ENCODE measurements at regions not wholly inside any gene's neighbourhood (a gene's known extent, or its start where the extent isn't known, plus 50 kb on each side); places are given as distances from the start of the nearest gene placed in this dataset.
A peak's percentile ranks its signal among the peaks of the same experiment; 100 is the strongest.
"Not testable (repeated sequence)": the region's sequence is repeated elsewhere in the genome, so short reads cannot be mapped to it uniquely, and the experiment has no call there.

DNA sequence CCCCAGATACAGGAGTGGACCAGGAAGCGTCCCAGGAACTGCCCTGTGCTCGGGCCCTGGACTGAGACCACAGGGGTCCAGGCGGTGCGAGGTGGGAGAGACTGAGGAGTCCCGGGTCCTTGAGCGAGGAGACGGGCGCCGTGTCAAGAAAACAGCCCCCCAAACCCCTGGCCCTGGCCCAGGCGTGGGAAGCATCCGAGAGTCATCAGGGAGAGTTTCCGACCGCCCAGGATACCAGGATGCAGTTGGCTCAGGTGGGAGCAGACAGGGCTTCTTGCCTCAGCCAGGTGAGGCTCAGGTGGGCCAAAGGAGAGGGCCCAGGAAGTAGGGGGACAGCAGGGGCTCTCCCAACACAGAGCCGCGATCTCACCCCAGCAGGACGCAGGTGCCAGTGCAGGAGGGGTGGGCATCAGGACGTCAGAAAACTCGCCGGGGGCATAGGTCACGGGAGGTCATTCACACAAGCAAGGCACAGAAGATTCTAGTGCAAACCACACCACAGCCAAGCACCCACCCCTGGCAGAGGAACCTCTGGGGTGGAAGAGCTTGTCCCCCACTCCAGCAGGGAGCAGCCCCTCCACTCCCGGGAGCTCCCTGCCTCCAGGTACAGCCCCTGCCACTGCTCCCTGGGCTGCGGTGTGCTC is 102.5 kb upstream of the EIF5 start:
- DNase-seq (ENCODE audit: low spot score): no peak

DNA sequence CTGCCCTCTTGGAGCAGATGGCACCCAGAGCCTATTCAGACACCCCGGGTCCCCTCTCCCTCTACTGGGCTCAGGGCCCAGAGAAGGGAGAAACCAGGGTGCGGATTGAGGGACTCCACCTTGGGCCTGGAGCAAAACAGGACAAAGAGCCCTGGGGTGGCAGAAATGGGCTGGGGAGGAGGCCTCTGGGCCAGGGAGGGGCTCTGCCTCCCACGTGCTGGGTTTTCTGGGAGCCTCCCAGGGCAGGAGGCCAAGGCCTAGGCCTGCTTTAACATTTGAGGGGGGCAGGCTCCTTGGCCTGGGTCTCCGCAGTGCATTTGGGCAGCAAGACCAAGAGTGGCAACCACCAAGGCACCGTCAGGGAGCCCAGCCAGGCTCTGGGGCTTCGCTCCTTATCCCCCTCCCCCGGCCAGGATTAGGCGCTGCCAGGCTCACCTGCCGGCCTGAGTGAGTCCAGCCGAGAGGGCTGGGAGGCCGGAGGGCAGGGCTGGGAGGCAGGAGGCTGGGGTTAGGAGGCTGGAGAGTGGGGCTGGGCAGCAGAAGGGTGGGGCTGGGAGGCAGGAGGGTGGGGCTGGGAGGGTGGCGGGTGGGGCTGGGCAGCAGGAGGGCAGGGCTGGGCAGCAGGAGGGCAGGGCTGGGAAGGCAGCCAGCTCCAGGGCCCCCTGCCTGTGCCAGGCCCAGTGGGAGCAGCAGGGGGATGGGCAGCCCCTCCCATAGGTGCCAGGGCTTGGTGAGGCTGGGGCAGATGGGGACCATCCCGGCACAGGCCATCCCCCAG is 101.8 kb upstream of the EIF5 start:
- no peak for DNase-seq (ENCODE audit: low spot score)

DNA sequence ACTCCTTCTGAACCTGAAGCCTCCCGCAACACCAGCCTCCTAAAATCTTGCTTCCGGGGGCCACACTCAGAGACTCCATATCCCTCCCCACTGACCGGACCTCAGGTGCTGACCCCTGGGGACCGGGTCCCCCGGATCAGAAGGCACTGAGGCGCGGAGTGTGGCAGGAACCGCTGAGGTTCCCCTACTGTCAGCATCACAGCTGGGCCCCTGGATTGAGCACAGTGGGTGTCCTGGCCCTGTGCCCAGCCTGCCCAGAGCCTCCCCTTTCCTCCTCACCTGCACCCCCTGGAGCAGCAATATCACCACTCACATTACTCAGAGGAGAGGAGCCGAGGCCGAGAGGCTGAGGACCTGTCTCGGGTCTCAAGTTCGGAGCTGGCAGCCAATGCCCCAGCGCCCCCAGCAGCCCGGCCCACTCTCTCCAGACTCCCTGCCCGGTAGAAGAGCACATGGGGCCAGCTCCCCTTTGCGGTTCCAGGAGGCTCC is 101.2 kb upstream of the EIF5 start:
- DNase-seq (ENCODE audit: low spot score): no peak

DNA sequence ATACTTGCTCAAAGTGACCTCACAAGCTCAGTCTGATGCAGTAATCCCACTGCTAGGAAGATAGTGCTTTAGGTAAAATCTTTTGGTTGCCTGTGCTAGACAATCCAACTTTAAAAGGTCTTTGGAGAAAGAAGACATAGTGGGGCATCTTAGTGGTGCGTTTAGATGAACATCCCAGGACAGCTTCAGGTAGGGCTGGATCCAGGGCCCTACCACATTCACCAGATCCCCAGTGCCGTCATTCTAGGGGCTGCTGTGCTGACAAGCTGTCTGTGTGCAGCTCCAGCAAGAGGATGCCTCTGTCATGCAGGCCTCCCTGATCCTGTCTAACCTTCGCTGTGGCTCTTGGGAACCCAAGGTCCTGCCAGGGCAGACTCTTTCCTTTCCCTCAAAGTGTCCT is 100.7 kb upstream of the EIF5 start:
- no peak for DNase-seq (ENCODE audit: low spot score)

DNA sequence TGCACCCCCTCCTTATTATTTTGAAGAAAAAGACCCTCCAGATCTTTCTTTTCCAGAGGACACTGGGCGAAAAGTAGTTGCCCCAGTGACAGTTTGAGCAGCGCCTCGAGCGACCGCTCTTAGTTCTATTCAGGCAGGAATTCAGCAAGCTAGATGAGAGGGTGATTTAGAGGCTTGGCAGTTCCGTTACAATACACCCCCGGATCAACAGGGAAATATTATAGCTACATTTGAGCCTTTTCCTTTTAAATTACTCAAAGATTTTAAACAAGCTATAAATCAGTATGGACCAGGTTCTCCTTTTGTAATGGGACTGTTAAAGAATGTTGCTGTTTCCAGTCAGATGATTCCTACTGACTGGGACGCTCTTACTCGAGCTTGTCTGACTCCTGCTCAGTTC is 99.2 kb upstream of the EIF5 start:
- DNase-seq (ENCODE audit: low spot score): not testable (repeated sequence)

DNA sequence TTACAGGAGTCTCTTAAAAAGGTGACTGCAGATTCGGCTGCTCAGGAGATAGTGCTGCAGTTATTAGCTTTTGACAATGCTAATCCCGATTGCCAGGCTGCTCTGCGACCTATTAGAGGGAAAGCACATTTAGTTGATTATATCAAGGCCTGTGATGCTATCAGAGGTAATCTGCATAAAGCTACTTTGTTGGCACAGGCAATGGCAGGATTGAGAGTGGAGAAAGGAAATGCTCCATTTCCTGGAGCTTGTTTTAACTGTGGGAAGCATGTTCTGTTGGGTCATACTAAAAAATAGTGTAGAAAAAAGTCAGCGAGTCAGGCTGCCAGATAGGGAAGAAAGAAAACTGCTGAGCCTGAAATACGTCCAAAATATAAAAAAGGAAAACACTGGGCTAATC is 98.5 kb upstream of the EIF5 start:
- DNase-seq (ENCODE audit: low spot score): not testable (repeated sequence)

DNA sequence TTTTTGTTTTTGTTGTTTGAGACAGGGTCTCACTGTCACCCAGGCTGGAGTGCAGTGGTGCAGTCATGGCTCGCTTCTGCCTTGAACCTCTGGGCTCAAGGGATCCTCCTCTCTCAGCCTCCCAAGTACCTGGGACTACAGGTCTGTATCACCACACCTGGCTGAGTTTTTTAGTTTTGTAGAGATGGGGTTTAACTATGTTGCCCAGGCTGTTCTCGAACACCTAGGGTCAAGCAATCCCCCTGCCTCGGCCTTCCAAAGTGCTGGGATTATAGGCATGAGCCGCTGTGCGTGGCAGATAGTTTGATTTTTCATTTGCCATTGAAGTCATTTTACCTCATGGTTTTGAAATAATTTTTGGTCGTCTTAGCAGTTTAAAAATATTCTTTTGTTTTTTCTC is 94.3 kb upstream of the EIF5 start:
- no peak for DNase-seq (ENCODE audit: low spot score)

DNA sequence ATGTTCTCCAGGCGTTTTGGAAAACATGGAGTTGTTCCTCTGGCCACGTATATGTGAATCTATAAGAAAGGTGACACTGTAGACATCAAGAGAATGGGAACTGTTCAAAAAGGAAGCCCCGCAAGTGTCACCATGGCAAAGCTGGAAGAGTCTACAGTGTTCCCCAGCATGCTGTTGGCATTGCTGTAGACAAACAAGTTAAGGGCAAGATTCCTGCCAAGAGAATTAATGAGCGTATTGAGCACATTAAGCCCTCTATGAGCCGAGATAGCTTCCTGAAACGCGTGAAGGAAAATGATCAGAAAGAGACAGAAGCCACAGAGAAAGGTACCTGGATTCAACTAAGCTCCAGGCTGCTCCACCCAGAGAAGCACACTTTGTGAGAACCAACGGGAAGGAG is 92.5 kb upstream of the EIF5 start:
- no peak for DNase-seq (ENCODE audit: low spot score)

DNA sequence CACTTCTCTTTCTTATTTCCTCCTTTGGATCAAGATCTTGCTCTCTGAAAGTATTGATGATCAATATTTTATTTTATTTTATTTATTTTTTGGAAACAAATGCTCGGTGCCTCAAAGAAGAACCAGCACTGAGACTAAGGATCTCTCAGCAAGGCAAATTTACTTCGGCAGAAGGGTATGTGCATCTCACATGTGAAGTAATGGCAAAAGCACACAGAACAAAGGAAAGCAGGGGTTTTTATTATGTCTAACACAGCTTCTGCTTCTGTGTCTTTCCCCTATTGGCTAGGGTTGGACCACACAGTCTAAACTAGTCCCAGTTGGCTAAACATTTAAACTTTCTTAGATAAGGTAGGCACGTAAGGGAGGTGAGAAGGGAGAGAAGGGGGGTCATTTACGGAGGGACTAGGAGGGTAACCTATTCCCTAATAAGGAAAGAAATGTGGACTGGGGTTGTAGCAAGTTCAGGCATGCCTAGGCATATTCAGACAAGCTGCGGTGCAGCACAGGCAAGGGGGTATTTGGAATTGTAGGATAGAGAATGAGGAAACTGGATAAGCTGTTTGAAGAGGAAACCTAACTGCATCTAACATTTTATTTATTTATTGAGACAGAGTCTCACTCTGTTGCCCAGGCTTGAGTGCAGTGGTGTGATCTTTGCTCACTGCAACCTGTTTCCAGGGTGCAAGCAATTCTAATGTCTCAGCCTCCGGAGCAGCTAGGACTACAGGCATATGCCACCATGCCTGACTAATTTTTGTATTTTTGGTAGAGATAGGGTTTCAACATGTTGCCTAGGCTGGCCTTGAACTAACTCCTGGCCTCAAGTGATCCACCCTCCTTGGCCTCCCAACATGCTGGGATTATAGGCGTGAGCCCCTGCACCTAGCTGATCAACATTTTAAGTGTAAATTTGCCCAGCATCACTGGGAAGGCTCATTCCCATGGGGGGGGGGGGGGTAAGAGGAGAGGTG is 90.0 kb upstream of the EIF5 start:
- DNase-seq (ENCODE audit: low spot score): peak; percentile 78

DNA sequence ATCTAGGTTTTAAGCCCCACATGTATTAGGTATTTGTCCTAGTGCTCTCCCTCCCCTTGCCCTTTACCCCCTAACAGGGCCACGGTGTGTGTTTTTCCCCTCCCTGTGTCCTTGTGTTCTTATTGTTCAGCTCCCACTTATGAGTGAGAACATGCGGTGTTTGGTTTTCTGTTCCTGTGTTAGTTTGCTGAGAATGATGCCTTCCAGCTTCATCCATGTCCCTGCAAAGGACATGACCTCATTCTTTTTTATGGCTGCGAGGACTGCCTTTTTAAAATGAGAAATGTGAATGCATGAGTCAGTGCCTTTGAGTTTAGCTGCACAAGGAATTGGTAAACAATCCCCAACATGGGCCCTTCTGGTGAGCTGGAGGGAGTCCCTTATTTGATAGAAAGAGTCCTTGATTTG is 88.4 kb upstream of the EIF5 start:
- peak; percentile 69 for DNase-seq (ENCODE audit: low spot score)

DNA sequence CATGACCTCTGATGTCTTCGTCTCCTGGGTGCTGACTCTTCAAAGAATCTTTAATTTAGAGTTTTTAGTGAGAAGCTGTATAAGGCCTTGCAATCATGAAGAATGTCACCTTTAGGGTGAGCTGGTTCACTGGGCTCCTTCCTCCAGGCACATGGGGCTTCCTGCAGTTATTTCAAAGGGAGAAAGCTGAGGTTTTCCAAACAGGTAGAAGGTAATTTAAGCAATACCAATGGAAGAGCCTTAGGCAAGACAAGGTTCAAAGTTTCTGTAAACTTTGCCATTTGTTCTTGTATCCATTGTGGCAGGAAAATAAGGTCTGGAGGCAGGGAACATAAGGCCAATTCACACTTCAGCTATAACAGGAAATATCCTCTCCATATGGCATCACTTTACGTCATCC is 88.0 kb upstream of the EIF5 start:
- DNase-seq (ENCODE audit: low spot score): no peak

DNA sequence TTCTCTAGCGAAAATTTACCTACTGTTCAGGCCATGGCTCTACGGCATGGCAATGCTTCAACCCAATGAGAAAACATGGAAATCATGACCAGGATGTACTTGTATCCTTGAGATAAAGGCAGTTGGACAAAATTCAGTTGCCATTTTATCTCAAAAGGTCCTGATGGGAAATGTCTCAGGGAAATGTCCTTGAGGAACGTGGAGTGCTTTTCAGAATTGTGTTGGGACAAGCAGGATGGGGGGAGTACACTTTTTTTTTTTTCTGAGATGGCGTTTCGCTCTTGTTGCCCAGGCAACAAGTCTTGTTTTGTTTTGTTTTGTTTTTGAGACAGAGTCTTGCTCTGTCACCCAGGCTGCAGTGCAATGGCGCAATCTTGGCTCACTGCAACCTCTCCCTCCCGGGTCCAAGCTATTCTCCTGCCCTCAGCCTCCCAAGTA is 86.8 kb upstream of the EIF5 start:
- DNase-seq (ENCODE audit: low spot score): no peak

DNA sequence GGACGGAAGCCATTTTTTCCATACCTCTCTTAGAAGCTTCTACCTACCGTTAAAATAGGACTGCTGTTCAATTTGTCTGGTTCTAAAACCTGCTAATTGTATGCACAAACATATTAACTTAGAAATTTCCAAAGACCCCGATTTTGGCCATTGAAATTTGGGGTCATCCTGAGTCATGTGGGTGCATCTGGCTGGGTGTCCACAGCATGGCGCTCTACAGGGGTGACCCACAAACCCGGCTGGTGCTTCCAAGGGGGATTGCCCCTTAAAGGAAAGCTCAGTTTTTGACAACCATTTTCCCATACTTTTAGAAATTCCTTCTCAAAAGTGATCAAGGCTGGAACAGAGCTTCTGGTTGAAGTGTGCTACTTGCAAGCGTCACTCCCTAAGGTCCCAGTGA is 83.9 kb upstream of the EIF5 start:
- DNase-seq (ENCODE audit: low spot score): no peak

DNA sequence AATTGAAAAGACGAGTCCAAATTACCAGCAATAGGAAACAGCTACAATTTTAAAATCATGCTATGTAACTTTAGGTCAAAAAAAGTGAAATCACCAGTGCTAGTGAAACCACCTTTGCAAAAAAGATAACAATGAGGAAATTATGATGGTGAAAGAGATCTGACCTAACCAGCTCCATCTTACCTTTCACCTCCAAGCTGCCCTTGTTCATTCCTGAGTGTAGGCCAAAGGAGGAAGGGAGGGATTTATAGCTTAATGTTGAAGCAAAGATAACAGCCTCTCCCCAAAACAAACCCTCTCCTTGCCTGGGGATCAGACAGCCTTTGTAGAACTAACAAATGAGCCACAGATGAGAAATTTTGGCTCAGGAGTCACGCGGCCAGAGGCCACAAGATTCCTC is 83.2 kb upstream of the EIF5 start:
- peak; percentile 54 for DNase-seq (ENCODE audit: low spot score)

DNA sequence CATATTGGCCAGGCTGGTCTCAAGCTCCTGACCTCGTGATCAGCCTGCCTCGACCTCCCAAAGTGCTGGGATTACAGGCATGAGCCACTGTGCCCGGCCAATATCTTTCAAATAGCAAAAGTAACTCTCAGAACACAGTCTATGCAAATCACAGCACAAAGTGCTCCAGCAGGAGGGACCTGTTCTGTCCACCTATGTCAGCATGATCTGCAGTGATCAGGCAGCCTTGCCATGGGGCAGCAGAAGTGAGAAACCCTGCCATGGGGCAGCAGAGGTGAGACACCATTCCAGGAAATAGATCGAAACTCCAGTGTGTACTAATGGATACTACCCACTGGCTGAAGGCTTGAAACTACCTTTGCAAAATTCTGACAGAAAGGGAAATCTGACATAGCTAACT is 78.5 kb upstream of the EIF5 start:
- DNase-seq (ENCODE audit: low spot score): no peak

DNA sequence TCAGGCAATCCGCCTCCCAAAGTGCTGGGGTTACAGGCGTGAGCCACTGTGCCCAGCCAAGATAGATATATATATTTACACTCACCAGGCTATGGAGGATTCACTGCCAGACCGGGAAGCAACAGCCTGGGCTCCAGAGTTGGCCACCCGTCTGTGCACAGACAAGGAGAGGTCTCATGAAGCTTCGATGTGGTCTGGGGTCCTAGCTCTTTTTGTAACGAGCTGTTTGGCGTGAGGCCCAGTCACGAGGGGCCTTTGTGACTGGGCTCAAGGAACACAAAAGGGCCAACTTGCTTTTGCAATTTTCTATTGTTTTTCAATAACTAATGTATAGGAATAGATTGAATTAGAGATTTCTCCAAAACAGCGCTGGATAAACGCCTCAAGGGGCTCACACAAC is 77.6 kb upstream of the EIF5 start:
- no peak for DNase-seq (ENCODE audit: low spot score)

DNA sequence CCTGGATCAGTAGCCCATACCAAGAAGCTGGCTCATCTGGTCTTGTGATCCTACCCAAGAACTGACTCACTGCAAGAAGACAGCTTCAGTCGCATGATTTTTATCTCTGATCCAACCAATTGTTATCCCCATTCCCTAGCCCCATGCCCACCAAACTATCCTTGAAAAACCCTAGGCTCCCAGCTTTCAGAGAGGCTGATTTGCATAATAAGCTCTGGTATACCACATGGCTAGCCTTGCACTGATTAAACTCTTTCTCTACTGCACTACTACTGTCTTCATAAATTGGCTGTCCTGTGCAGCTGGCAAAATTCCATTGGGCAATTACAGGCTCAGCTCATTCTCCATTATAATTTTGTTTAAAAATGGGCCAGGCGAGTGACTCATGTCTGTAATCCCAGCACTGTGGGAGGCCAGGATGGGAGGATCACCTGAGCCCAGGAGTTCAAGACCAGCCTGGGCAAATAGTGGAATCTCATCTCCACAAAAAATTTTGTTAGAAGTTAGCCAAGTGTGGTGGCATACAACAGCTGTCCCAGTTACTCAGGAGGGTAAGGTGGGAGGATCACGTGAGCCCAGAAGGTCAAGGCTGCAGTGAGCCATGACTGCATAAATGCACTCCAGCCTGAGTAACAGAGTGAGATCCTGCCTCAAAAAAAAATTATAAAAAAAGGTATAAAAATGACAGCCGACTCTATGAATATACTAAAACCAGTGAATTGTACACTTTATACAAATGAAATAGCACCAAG is 76.7 kb upstream of the EIF5 start:
- peak; percentile 31 for DNase-seq (ENCODE audit: low spot score)

DNA sequence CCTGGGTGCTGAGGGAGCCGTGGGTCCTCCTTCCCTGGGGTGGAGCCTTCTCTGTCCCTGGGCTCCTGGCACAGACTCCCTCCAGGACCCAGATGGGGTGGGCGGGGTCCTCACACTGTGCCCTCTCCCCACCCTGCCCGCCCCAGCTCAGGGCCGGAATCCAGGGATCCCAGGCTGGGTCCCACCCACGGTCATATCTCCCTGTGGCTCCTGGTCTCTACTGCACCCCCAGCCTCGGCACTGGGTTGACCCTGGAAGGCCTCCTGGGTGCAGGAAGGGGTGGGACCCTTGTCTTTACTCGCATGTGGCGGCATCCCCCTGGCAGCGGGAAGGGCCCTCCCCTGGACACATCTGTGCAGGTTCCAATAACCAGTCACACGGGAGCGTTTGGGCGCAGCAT is 75.8 kb upstream of the EIF5 start:
- DNase-seq (ENCODE audit: low spot score): no peak

DNA sequence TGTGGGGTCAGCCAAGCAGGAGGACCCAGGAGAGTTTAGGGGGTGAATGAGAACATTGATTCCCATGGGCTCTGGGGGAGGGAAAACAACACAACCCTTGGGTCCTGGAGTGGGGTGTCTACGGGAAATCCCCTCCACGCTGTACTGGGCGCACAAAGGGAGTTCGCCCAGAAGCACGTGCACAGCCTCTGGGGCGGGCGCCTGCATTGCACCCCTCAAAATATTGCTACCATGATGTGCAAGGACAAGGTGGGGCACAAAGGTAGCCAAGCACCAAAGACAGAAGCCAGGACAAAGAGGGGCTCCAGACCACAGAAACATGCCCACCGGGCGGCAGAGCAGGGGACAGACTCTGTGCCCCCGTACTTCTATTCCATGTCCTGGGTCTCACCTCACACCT is 74.9 kb upstream of the EIF5 start:
- DNase-seq (ENCODE audit: low spot score): no peak

DNA sequence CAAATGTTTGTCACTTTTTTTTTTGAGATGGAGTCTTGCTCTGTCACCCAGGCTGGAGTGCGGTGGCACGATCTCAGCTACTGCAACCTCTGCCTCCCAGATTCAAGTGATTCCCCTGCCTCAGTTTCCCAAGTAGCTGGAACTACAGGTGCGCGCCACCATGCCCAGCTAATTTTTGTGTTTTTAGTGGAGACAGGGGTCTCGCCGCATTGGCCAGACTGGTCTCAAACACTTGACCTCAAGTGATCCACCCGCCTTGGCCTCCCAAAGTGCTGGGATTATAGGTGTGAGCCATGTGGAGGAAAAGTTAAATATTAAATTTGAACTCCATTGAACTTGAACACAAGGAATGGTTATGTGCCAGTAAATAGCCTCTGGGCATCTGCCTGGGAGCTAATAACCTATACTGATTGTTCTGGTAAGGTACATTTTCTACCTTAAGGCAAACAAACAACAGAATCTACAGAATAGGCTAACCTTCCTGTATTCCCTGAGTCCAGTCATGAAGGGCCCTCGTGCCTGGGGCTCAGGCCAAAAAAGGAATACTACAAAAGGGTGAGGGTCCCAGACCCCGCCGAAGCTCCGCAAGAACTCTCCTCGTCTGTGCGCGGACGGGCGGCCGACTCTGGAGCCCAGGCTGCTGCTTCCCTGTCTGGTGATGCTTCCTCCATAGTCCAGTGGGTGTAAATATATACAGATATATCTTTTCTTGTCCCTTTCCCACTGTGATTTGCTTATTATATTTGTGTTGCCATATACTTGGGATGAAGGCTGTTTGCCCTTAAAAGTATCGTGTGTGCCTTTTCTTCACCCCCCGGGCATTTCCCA is 74.0 kb upstream of the EIF5 start:
- peak; percentile 49 for DNase-seq (ENCODE audit: low spot score)

DNA sequence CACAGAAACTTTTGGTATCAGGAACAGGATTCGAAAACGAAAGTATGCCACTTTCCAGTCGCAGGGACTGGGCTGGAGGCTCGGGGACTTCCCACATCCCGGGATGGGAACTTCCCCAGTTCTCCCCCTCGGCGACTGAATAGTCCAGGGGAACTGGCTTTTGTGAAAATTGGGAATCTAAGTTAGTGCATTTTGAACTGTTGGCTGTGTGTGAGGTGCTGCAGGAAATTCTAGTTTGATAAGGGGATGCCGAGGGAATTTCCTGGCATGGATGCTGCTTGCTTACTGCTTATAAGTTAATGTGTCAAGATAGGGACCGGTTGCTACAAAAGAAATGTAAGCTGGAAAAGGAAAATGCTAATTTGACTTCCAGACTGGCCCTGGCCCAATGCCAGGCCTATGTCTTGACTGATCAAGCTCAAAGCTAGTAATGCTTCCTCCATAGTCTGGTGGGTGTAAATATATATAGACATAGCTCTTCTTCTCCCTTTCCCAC is 73.4 kb upstream of the EIF5 start:
- peak; percentile 47 for DNase-seq (ENCODE audit: low spot score)
